ENCODE measurements at regions not wholly inside any gene's neighbourhood (a gene's known extent, or its start where the extent isn't known, plus 50 kb on each side); places are given as distances from the start of the nearest gene placed in this dataset.

DNA sequence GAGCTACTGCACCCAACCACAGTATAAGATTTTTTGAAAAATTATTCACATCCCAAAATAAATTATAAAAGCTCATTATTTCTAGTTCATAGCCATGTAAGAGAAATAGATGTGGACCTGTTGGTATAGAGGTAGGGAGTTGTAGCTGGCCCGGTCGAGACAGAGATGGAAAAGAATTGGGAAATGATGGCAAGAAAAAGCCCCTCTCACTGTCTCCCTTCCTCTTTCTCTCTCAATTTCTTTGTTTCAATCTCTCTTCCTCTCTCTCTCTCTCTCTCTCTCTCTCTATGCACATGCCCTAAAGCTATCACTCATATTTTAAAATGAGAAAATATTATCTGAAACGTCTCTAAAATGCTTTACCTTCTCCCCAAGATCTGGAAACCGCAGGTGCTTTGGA is 80.7 kb upstream of the CD83 start:
- no peak for DNase-seq (ENCODE audit: low read depth in 1 of 2, low spot score in 1 of 2)
- H3K9me3 ChIP-seq: no peaks in the 10 kb centered on the region
- TF ChIP-seq ATOH8 (CRISPR knock-in tag; IDR thresholded peaks at IDR 0.05; ENCODE audit: low read depth): no peak
- TF ChIP-seq, protein P1, sequence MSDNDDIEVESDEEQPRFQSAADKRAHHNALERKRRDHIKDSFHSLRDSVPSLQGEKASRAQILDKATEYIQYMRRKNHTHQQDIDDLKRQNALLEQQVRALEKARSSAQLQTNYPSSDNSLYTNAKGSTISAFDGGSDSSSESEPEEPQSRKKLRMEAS (IDR thresholded peaks at IDR 0.05): no peak
- no peak for TF ChIP-seq EHF (CRISPR knock-in tag; IDR thresholded peaks at IDR 0.05)
- no peak for TF ChIP-seq JUN (IDR thresholded peaks at IDR 0.05)
- no peak for TF ChIP-seq BHLHE40 (IDR thresholded peaks at IDR 0.05; ENCODE audit: low read depth, low read length)
- TF ChIP-seq, protein P2, sequence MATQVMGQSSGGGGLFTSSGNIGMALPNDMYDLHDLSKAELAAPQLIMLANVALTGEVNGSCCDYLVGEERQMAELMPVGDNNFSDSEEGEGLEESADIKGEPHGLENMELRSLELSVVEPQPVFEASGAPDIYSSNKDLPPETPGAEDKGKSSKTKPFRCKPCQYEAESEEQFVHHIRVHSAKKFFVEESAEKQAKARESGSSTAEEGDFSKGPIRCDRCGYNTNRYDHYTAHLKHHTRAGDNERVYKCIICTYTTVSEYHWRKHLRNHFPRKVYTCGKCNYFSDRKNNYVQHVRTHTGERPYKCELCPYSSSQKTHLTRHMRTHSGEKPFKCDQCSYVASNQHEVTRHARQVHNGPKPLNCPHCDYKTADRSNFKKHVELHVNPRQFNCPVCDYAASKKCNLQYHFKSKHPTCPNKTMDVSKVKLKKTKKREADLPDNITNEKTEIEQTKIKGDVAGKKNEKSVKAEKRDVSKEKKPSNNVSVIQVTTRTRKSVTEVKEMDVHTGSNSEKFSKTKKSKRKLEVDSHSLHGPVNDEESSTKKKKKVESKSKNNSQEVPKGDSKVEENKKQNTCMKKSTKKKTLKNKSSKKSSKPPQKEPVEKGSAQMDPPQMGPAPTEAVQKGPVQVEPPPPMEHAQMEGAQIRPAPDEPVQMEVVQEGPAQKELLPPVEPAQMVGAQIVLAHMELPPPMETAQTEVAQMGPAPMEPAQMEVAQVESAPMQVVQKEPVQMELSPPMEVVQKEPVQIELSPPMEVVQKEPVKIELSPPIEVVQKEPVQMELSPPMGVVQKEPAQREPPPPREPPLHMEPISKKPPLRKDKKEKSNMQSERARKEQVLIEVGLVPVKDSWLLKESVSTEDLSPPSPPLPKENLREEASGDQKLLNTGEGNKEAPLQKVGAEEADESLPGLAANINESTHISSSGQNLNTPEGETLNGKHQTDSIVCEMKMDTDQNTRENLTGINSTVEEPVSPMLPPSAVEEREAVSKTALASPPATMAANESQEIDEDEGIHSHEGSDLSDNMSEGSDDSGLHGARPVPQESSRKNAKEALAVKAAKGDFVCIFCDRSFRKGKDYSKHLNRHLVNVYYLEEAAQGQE (IDR thresholded peaks at IDR 0.05): no peak
- no peak for TF ChIP-seq FOSB (CRISPR knock-in tag; IDR thresholded peaks at IDR 0.05)
- no peak for TF ChIP-seq NPAS2 (CRISPR knock-in tag; IDR thresholded peaks at IDR 0.05; ENCODE audit: borderline replicate concordance)
- no peak for TF ChIP-seq MAFK (IDR thresholded peaks at IDR 0.05; ENCODE audit: partially characterized antibody)
- no peak for TF ChIP-seq EHMT2 (IDR thresholded peaks at IDR 0.05; ENCODE audit: low read depth)
- TF ChIP-seq CBX2 (IDR thresholded peaks at IDR 0.05; ENCODE audit: borderline replicate concordance, low read depth): no peak
- TF ChIP-seq NR3C1 (IDR thresholded peaks at IDR 0.05): no peak
- no peak for TF ChIP-seq NFE2L2 (conservative IDR thresholded peaks at IDR 0.05; ENCODE audit: low read length)
- TF ChIP-seq SREBF2 (IDR thresholded peaks at IDR 0.05): no peak
- TF ChIP-seq CHD4 (IDR thresholded peaks at IDR 0.05; ENCODE audit: borderline replicate concordance): no peak
- TF ChIP-seq RNF2 (IDR thresholded peaks at IDR 0.05; ENCODE audit: borderline replicate concordance, low read depth): no peak
- no peak overlapping the region for H3K27ac ChIP-seq
- ChIA-PET CTCF (interaction anchor here (2.2 to 3.2 kb wide), 2 partner anchors 10 to 128 kb away, joined by 11 to 18 read pairs; no protein-coding TSS in a partner anchor), POLR2A (no interaction called here)
- H3K4me1 ChIP-seq: 0 out of 3 replicates have a peak, but pooled peaks cover 6% of the 10 kb centered on the region
- no peak for ATAC-seq
- H3K4me2 ChIP-seq: no peak overlapping the region
- 58% methylated on average over 4 of the region's 4 CpGs for WGBS (ENCODE audit: missing lambda C conversion rate)
- no peak overlapping the region for H3K4me3 ChIP-seq
- no peak for FAIRE-seq

DNA sequence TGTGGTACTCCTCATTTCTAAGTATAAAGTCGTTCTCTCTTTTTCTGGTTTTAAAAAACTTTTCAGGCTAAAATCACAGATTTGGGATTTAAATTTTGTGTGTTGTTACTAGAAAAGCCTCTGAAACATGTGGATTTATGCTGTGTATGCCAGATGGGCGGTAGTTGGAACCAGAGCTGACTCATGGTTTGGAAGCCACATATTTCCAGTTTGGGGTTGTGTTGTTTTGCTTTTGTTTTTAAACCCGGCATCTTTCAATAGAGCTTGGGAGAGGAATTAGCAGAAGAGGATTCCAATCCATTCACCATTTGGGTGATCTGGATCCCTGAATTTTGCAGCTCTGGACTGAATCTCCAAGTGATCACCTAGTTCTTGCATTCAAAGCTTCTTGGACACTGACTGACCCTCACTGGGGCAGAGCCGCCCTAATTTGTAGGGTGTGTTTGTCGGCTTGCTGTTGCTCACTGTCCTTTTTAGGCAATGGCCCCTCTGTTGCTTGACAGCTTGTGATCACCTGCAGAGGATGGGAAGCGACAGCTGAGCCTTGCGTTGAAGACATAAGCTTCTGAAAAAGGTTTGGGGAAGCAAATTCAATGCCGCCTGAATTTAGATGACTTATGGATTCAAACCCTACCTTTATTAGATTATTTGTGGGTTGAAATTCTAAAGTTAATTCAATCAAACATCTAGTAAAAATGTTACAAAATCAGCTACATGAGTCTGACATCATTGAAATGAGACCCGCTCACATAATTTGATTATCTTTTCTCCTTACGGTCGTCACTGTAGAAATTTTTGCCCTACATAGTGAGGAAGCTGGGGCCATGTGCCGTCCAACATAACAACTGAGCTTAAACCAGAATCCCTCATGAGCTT is 79.9 kb upstream of the CD83 start:
- no peaks in the 10 kb centered on the region for H3K9me3 ChIP-seq
- H3K4me3 ChIP-seq: no peak overlapping the region
- no peak overlapping the region for H3K27ac ChIP-seq
- TF ChIP-seq RAD21 (conservative IDR thresholded peaks at IDR 0.05 in 1 of 2, IDR thresholded peaks at IDR 0.05 in 1 of 2) (no peak), TP53 (CRISPR knock-in tag; IDR thresholded peaks at IDR 0.05) (no peak), FOSB (CRISPR knock-in tag; IDR thresholded peaks at IDR 0.05) (no peak), HOXB13 (CRISPR knock-in tag; IDR thresholded peaks at IDR 0.05; ENCODE audit: low read depth) (no peak), CBX8 (IDR thresholded peaks at IDR 0.05) (no peak), JUN (IDR thresholded peaks at IDR 0.05) (no peak), GATA3 (IDR thresholded peaks at IDR 0.05; ENCODE audit: borderline replicate concordance) (no peak), SMC3 (IDR thresholded peaks at IDR 0.05) (no peak), ZC3H11A (IDR thresholded peaks at IDR 0.05) (no peak), RFX5 (IDR thresholded peaks at IDR 0.05) (no peak), CHD4 (IDR thresholded peaks at IDR 0.05; ENCODE audit: borderline replicate concordance) (no peak)
- ChIA-PET CTCF (interaction anchor here (2.2 to 3.2 kb wide), 2 partner anchors 9 to 128 kb away, joined by 11 to 18 read pairs; no protein-coding TSS in a partner anchor), POLR2A (no interaction called here)
- no peak for ATAC-seq
- H3K4me2 ChIP-seq: no peak overlapping the region
- 88% methylated on average over 12 of the region's 12 CpGs for WGBS (ENCODE audit: missing lambda C conversion rate)
- no peak for FAIRE-seq
- no peak for DNase-seq (ENCODE audit: low read depth in 1 of 2, low spot score in 1 of 2)
- H3K4me1 ChIP-seq: 0 out of 3 replicates have a peak, but pooled peaks cover 6% of the 10 kb centered on the region
